SU-DHL-6 (cell line): ENCODE measurements at regions not wholly inside any gene's neighbourhood (a gene's known extent, or its start where the extent isn't known, plus 50 kb on each side); places are given as distances from the start of the nearest gene placed in this dataset.

Experiments used
- H2AFZ ChIP-seq: fragments of 200-600 bp; sonication (generic); 2 replicates; pipeline ENCODE4 v1.6.1; 2014; ENCODE audit warnings: low read depth, mild to moderate bottlenecking, moderate library complexity, mixed read lengths, antibody characterized with exemption, low read length; ENCODE audit not compliant: severe bottlenecking
- H3F3A ChIP-seq: fragments of 200-600 bp; shearing (Covaris generic); 2 replicates; pipeline ENCODE4 v1.6.0; 2016; ENCODE audit warnings: antibody characterized with exemption, mild to moderate bottlenecking; ENCODE audit not compliant: insufficient read depth
- H3K27ac ChIP-seq: fragments of 200-600 bp; sonication (generic); 2 replicates; pipeline ENCODE4 v1.5.1; 2016; ENCODE audit warnings: low read depth, mild to moderate bottlenecking, low read length, moderate library complexity, mixed read lengths
- H3K27me3 ChIP-seq: fragments of 200-600 bp; sonication (generic), shearing (Covaris generic); 2 replicates; pipeline ENCODE4 v1.6.0; 2014; ENCODE audit warnings: mild to moderate bottlenecking, low read length
- H3K36me3 ChIP-seq: fragments of 200-600 bp; sonication (generic); 2 replicates; pipeline ENCODE4 v1.6.1; 2014; ENCODE audit warnings: mild to moderate bottlenecking, low read length, mixed read lengths
- H3K4me2 ChIP-seq: fragments of 300-600, 200-600 bp; shearing (Covaris generic), sonication (generic); 2 replicates; pipeline ENCODE4 v1.6.0; 2014; ENCODE audit warnings: low read length, low read depth, mild to moderate bottlenecking; ENCODE audit not compliant: poor library complexity, severe bottlenecking
- H3K4me3 ChIP-seq: fragments of 200-600 bp; sonication (generic); 2 replicates; pipeline ENCODE4 v1.5.1; 2014; ENCODE audit warnings: antibody characterized with exemption, low read length, mild to moderate bottlenecking, mixed read lengths; ENCODE audit not compliant: insufficient read depth, poor library complexity, severe bottlenecking
- H3K79me2 ChIP-seq: fragments of 200-600 bp; sonication (generic); 2 replicates; pipeline ENCODE4 v1.6.1; 2014; ENCODE audit warnings: mild to moderate bottlenecking, low read length, moderate library complexity; ENCODE audit not compliant: insufficient read depth
- H3K9ac ChIP-seq: fragments of 200-600 bp; sonication (generic); 2 replicates; pipeline ENCODE4 v1.7.0; 2014; ENCODE audit warnings: mild to moderate bottlenecking, low read length
- H3K9me2 ChIP-seq: fragments of 200-600 bp; sonication (generic); replicated peaks from 2 replicates; pipeline ENCODE4 v1.6.1; 2014; ENCODE audit warnings: low read length; ENCODE audit not compliant: insufficient read depth
- H3K9me3 ChIP-seq: fragments of 200-600 bp; sonication (generic); 2 replicates; pipeline ENCODE4 v1.6.1; 2014; ENCODE audit warnings: low read length, mixed read lengths; ENCODE audit not compliant: insufficient read depth
- H4K20me1 ChIP-seq: fragments of 200-600 bp; sonication (generic); 2 replicates; pipeline ENCODE4 v1.6.1; 2014; ENCODE audit warnings: low read depth, mild to moderate bottlenecking, antibody characterized with exemption, low read length, moderate library complexity, mixed read lengths
- CTCF ChIP-seq: fragments of 200-600 bp; sonication (generic); IDR thresholded peaks from one replicate; pipeline ENCODE4 v1.5.1; 2017; ENCODE audit warnings: antibody characterized with exemption, mild to moderate bottlenecking, low read length, moderate library complexity; ENCODE audit not compliant: insufficient read depth, poor library complexity, severe bottlenecking
- EZH2phosphoT487 ChIP-seq: fragments of 200-600 bp; sonication (generic), shearing (Covaris generic); conservative IDR thresholded peaks from 2 replicates; pipeline ENCODE4 v1.6.1; 2018; ENCODE audit warnings: mild to moderate bottlenecking, antibody characterized with exemption, low read length, moderate library complexity, mixed read lengths

GRCh38 chr5:173781816-173782670 lies 106.1 kb upstream of the CPEB4 start:
- Histone ChIP-seq H3K27me3 (no peaks in the 10 kb centered on the region), H3K9me3 (no peaks in the 10 kb centered on the region), H3K9ac (no peak overlapping the region), H3K4me3 (no peak overlapping the region), H3K79me2 (no peaks in the 10 kb centered on the region), H3F3A (no peaks in the 10 kb centered on the region), H2AFZ (peak overlapping the region; percentile 21), H4K20me1 (no peaks in the 10 kb centered on the region), H3K9me2 (no peaks in the 10 kb centered on the region), H3K27ac (no peak overlapping the region), H3K36me3 (no peaks in the 10 kb centered on the region), H3K4me2 (peak overlapping the region; percentile 20)
- TF ChIP-seq CTCF (no peak), EZH2phosphoT487 (no peak)

GRCh38 chr5:173782671-173783101 lies 105.5 kb upstream of the CPEB4 start:
- Histone ChIP-seq H3K9me3 (no peaks in the 10 kb centered on the region), H4K20me1 (no peaks in the 10 kb centered on the region), H3K27ac (no peak overlapping the region), H3K9me2 (no peaks in the 10 kb centered on the region), H2AFZ (peak overlapping the region; percentile 21), H3K4me3 (no peak overlapping the region), H3F3A (no peaks in the 10 kb centered on the region), H3K27me3 (no peaks in the 10 kb centered on the region), H3K36me3 (no peaks in the 10 kb centered on the region), H3K9ac (no peak overlapping the region), H3K79me2 (no peaks in the 10 kb centered on the region), H3K4me2 (no peak overlapping the region)
- TF ChIP-seq CTCF (no peak), EZH2phosphoT487 (no peak)

- no peak overlapping the region for H3K4me3 ChIP-seq
- H4K20me1 ChIP-seq = no peaks in the 10 kb centered on the region
- no peak for TF ChIP-seq CTCF
- no peak for TF ChIP-seq EZH2phosphoT487
- no peak overlapping the region for H3K4me2 ChIP-seq
- H3K79me2 ChIP-seq = no peaks in the 10 kb centered on the region
- no peaks in the 10 kb centered on the region for H3F3A ChIP-seq
- no peak overlapping the region for H3K9ac ChIP-seq
- H3K9me2 ChIP-seq = no peaks in the 10 kb centered on the region
- H3K27ac ChIP-seq = no peak overlapping the region
- no peaks in the 10 kb centered on the region for H3K9me3 ChIP-seq
- H2AFZ ChIP-seq = no peak overlapping the region
- no peaks in the 10 kb centered on the region for H3K27me3 ChIP-seq
- no peaks in the 10 kb centered on the region for H3K36me3 ChIP-seq
Observed at GRCh38 chr5:173783371-173783770, 104.8 kb upstream of the CPEB4 start.
